ENCODE measurements at regions not wholly inside any gene's neighbourhood (a gene's known extent, or its start where the extent isn't known, plus 50 kb on each side); places are given as distances from the start of the nearest gene placed in this dataset.

- Histone ChIP-seq H3K4me1 (no peaks in the 10 kb centered on the region), H3K4me3 (no peak overlapping the region), H3K27ac (no peak overlapping the region), H3K9me3 (no peaks in the 10 kb centered on the region), H3K4me2 (no peak overlapping the region)
- no peak for TF ChIP-seq CHD4 (IDR thresholded peaks at IDR 0.05; ENCODE audit: borderline replicate concordance)
- no peak for TF ChIP-seq TFCP2L1 (CRISPR knock-in tag; IDR thresholded peaks at IDR 0.05)
- no peak for TF ChIP-seq RCOR1 (IDR thresholded peaks at IDR 0.05; ENCODE audit: low read depth, low read length)
- no peak for TF ChIP-seq RFX5 (IDR thresholded peaks at IDR 0.05)
- TF ChIP-seq POLR2AphosphoS2 (conservative IDR thresholded peaks at IDR 0.05; ENCODE audit: low read length) = no peak
- no peak for TF ChIP-seq HMGXB4 (CRISPR knock-in tag; IDR thresholded peaks at IDR 0.05; ENCODE audit: borderline replicate concordance)
- no peak for TF ChIP-seq HOXB5 (CRISPR knock-in tag; IDR thresholded peaks at IDR 0.05)
- TF ChIP-seq EHMT2 (IDR thresholded peaks at IDR 0.05; ENCODE audit: low read depth) = no peak
- TF ChIP-seq CBX2 (IDR thresholded peaks at IDR 0.05; ENCODE audit: borderline replicate concordance, low read depth) = no peak
- ChIA-PET POLR2A (no interaction called here), CTCF (no interaction called here)
- no peak for ATAC-seq
- no peak for DNase-seq (ENCODE audit: low read depth in 1 of 2, low spot score in 1 of 2)
- no peak for FAIRE-seq
These were observed 1646.2 kb upstream of the SPRY2 start for GRCh38 chr13:81987159-81987558.

GRCh38 chr13:81986308-81986707 is 1645.4 kb upstream of the SPRY2 start:
- CTCF ChIA-PET = interaction anchor here (0.5 kb wide), 1 partner anchor 405 kb away, joined by 3 read pairs; no protein-coding TSS in a partner anchor
- POLR2A ChIA-PET = no interaction called here
- FAIRE-seq = no peak
- Histone ChIP-seq H3K27ac (no peak overlapping the region), H3K4me1 (no peaks in the 10 kb centered on the region), H3K9me3 (no peaks in the 10 kb centered on the region), H3K4me2 (no peak overlapping the region), H3K4me3 (no peak overlapping the region)
- TF ChIP-seq PHF8 (IDR thresholded peaks at IDR 0.05; ENCODE audit: borderline replicate concordance, low read depth) (no peak), E2F6 (IDR thresholded peaks at IDR 0.05; ENCODE audit: borderline replicate concordance, low read depth) (no peak), CHD4 (IDR thresholded peaks at IDR 0.05; ENCODE audit: borderline replicate concordance) (no peak), HOXA7 (CRISPR knock-in tag; IDR thresholded peaks at IDR 0.05) (no peak), SREBF2 (IDR thresholded peaks at IDR 0.05) (no peak), CBX2 (IDR thresholded peaks at IDR 0.05; ENCODE audit: borderline replicate concordance, low read depth) (no peak), KDM1A (IDR thresholded peaks at IDR 0.05; ENCODE audit: low read depth) (no peak), HMGXB4 (CRISPR knock-in tag; IDR thresholded peaks at IDR 0.05; ENCODE audit: borderline replicate concordance) (no peak), NR3C1 (IDR thresholded peaks at IDR 0.05) (no peak), RAD21 (conservative IDR thresholded peaks at IDR 0.05 in 1 of 2, IDR thresholded peaks at IDR 0.05 in 1 of 2) (no peak), RARB (CRISPR knock-in tag; IDR thresholded peaks at IDR 0.05) (no peak), ELK1 (IDR thresholded peaks at IDR 0.05; ENCODE audit: low read depth, low read length) (no peak), ATOH8 (CRISPR knock-in tag; IDR thresholded peaks at IDR 0.05; ENCODE audit: low read depth) (no peak), RFX5 (IDR thresholded peaks at IDR 0.05) (no peak), ZNF302 (CRISPR knock-in tag; IDR thresholded peaks at IDR 0.05) (no peak), JUNB (IDR thresholded peaks at IDR 0.05) (no peak)
- DNase-seq (ENCODE audit: low read depth in 1 of 2, low spot score in 1 of 2) = no peak
- no peak for ATAC-seq
- WGBS (ENCODE audit: missing lambda C conversion rate) = 42% methylated on average over 1 of the region's 1 CpG

Data from A549 (cell line).